ENCODE measurements at regions not wholly inside any gene's neighbourhood (a gene's known extent, or its start where the extent isn't known, plus 50 kb on each side); places are given as distances from the start of the nearest gene placed in this dataset.

DNA sequence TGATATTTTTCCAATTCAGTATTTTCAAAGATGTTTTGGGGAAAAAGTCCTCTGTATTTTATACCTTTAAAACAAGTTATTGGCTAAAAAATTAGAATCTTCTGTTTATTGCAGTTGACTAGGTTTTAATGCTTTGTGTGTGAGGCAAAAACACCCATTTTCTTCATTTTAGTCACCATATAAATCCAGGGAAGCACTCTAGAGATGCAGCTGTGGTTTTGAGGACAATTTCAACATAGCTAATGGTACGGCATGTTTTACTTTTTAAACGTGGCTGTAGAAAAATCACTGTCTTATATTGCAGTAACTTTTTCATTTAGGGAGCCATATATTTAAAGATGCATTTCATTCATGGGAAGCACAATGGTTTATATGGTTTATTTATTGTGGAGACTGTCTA, 129.1 kb upstream of the PITX2 start:
- TF ChIP-seq RAD21 (IDR thresholded peaks at IDR 0.05; ENCODE audit: insufficient read depth, low read depth, low read length), result no peak
- TF ChIP-seq, protein P1, sequence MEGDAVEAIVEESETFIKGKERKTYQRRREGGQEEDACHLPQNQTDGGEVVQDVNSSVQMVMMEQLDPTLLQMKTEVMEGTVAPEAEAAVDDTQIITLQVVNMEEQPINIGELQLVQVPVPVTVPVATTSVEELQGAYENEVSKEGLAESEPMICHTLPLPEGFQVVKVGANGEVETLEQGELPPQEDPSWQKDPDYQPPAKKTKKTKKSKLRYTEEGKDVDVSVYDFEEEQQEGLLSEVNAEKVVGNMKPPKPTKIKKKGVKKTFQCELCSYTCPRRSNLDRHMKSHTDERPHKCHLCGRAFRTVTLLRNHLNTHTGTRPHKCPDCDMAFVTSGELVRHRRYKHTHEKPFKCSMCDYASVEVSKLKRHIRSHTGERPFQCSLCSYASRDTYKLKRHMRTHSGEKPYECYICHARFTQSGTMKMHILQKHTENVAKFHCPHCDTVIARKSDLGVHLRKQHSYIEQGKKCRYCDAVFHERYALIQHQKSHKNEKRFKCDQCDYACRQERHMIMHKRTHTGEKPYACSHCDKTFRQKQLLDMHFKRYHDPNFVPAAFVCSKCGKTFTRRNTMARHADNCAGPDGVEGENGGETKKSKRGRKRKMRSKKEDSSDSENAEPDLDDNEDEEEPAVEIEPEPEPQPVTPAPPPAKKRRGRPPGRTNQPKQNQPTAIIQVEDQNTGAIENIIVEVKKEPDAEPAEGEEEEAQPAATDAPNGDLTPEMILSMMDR (IDR thresholded peaks at IDR 0.05 in 2 of 3, conservative IDR thresholded peaks at IDR 0.05 in 1 of 3; ENCODE audit: control insufficient read depth in 2 of 3, extremely low read depth in 1 of 3, insufficient read depth in 1 of 3, low read depth in 3 of 3, low read length in 3 of 3), result no peak
- TF ChIP-seq, protein P2, sequence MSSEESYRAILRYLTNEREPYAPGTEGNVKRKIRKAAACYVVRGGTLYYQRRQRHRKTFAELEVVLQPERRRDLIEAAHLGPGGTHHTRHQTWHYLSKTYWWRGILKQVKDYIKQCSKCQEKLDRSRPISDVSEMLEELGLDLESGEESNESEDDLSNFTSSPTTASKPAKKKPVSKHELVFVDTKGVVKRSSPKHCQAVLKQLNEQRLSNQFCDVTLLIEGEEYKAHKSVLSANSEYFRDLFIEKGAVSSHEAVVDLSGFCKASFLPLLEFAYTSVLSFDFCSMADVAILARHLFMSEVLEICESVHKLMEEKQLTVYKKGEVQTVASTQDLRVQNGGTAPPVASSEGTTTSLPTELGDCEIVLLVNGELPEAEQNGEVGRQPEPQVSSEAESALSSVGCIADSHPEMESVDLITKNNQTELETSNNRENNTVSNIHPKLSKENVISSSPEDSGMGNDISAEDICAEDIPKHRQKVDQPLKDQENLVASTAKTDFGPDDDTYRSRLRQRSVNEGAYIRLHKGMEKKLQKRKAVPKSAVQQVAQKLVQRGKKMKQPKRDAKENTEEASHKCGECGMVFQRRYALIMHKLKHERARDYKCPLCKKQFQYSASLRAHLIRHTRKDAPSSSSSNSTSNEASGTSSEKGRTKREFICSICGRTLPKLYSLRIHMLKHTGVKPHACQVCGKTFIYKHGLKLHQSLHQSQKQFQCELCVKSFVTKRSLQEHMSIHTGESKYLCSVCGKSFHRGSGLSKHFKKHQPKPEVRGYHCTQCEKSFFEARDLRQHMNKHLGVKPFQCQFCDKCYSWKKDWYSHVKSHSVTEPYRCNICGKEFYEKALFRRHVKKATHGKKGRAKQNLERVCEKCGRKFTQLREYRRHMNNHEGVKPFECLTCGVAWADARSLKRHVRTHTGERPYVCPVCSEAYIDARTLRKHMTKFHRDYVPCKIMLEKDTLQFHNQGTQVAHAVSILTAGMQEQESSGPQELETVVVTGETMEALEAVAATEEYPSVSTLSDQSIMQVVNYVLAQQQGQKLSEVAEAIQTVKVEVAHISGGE (CRISPR knock-in tag; IDR thresholded peaks at IDR 0.05), result no peak
- TF ChIP-seq, protein P3, sequence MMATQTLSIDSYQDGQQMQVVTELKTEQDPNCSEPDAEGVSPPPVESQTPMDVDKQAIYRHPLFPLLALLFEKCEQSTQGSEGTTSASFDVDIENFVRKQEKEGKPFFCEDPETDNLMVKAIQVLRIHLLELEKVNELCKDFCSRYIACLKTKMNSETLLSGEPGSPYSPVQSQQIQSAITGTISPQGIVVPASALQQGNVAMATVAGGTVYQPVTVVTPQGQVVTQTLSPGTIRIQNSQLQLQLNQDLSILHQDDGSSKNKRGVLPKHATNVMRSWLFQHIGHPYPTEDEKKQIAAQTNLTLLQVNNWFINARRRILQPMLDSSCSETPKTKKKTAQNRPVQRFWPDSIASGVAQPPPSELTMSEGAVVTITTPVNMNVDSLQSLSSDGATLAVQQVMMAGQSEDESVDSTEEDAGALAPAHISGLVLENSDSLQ (IDR thresholded peaks at IDR 0.05), result no peak
- no peak for TF ChIP-seq CBFB (IDR thresholded peaks at IDR 0.05; ENCODE audit: low read depth)
- TF ChIP-seq ESRRA (IDR thresholded peaks at IDR 0.05; ENCODE audit: low read length), result no peak
- TF ChIP-seq NRF1 (conservative IDR thresholded peaks at IDR 0.05; ENCODE audit: low read depth, low read length), result no peak
- TF ChIP-seq, protein P4, sequence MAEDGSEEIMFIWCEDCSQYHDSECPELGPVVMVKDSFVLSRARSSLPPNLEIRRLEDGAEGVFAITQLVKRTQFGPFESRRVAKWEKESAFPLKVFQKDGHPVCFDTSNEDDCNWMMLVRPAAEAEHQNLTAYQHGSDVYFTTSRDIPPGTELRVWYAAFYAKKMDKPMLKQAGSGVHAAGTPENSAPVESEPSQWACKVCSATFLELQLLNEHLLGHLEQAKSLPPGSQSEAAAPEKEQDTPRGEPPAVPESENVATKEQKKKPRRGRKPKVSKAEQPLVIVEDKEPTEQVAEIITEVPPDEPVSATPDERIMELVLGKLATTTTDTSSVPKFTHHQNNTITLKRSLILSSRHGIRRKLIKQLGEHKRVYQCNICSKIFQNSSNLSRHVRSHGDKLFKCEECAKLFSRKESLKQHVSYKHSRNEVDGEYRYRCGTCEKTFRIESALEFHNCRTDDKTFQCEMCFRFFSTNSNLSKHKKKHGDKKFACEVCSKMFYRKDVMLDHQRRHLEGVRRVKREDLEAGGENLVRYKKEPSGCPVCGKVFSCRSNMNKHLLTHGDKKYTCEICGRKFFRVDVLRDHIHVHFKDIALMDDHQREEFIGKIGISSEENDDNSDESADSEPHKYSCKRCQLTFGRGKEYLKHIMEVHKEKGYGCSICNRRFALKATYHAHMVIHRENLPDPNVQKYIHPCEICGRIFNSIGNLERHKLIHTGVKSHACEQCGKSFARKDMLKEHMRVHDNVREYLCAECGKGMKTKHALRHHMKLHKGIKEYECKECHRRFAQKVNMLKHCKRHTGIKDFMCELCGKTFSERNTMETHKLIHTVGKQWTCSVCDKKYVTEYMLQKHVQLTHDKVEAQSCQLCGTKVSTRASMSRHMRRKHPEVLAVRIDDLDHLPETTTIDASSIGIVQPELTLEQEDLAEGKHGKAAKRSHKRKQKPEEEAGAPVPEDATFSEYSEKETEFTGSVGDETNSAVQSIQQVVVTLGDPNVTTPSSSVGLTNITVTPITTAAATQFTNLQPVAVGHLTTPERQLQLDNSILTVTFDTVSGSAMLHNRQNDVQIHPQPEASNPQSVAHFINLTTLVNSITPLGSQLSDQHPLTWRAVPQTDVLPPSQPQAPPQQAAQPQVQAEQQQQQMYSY (CRISPR knock-in tag; IDR thresholded peaks at IDR 0.05), result no peak
- no peak for TF ChIP-seq EP300 (IDR thresholded peaks at IDR 0.05; ENCODE audit: borderline replicate concordance in 1 of 2, control insufficient read depth in 1 of 2, low read depth in 2 of 2, low read length in 2 of 2)
- no peak for TF ChIP-seq NFYB (IDR thresholded peaks at IDR 0.05; ENCODE audit: insufficient read depth, low read depth, low read length)
- TF ChIP-seq, protein P5, sequence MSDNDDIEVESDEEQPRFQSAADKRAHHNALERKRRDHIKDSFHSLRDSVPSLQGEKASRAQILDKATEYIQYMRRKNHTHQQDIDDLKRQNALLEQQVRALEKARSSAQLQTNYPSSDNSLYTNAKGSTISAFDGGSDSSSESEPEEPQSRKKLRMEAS (IDR thresholded peaks at IDR 0.05; ENCODE audit: low read depth, low read length), result no peak
